Tibial artery (tissue), 4 donors: ENCODE measurements at regions not wholly inside any gene's neighbourhood (a gene's known extent, or its start where the extent isn't known, plus 50 kb on each side); places are given as distances from the start of the nearest gene placed in this dataset.

Experiments
- DNase-seq, 2 donors: peaks; one replicate each; pipeline ENCODE4 v3.0.0-alpha.2; 2019
- H3K27ac ChIP-seq, 2 donors: fragments of 200-600 bp; sonication (generic) in 1 of 2; 1 replicate in 1 of 2; 2 replicates in 1 of 2; pipeline ENCODE4 v1.5.1; 2018 to 2019; ENCODE audit warnings: mild to moderate bottlenecking in 1 of 2
- H3K27me3 ChIP-seq, 2 donors: fragments of 200-600 bp; sonication (generic) in 1 of 2; one replicate each; pipeline versions ENCODE4 v1.5.1 to v1.6.0; 2016 to 2019
- H3K36me3 ChIP-seq, 3 donors: fragments of 200-600 bp; sonication (generic) in 2 of 3; one replicate each; pipeline ENCODE4 v1.5.1; 2016 to 2019; ENCODE audit warnings: mild to moderate bottlenecking in 2 of 3
- H3K4me1 ChIP-seq, 4 donors: fragments of 200-600 bp; sonication (generic) in 2 of 4; 1 replicate in 3 of 4; 2 replicates in 1 of 4; pipeline ENCODE4 v1.5.1; 2016 to 2019
- H3K4me3 ChIP-seq, 2 donors: fragments of 200-600 bp; sonication (generic) in 1 of 2; 1 replicate in 1 of 2; 2 replicates in 1 of 2; pipeline ENCODE4 v1.5.1; 2018 to 2019; ENCODE audit warnings: mild to moderate bottlenecking in 2 of 2
- H3K9me3 ChIP-seq, 3 donors: fragments of 200-600 bp; sonication (generic) in 1 of 3; one replicate each; pipeline ENCODE4 v1.5.1; 2016 to 2019
- CTCF ChIP-seq, 2 experiments: fragments of 200-600 bp in 1 of 2; fragments of 450-650 bp in 1 of 2; IDR thresholded peaks; one replicate each; pipeline ENCODE4 v1.5.1; 2017 to 2019; ENCODE audit warnings: antibody characterized with exemption in 2 of 2, mild to moderate bottlenecking in 1 of 2, moderate library complexity in 1 of 2
- intact Hi-C: fragments of 100-400 bp; cut with DNase I; formaldehyde crosslinking; loops from one replicate; pipeline ENCODE4 v1.15.0; 2023; ENCODE audit warnings: low total_unique reads

- intact Hi-C loops: no loop called here
- H3K27ac ChIP-seq: no peak overlapping the region
Observed at GRCh38 chr10:52967806-52968795, 195.5 kb upstream of the MBL2 start.

GRCh38 chr10:52966904-52967303, 194.3 kb upstream of the MBL2 start:
- TF ChIP-seq CTCF (IDR thresholded peaks at IDR 0.05): no peak
- intact Hi-C loops: no loop called here

More at GRCh38 chr10:52967806-52968795, 195.5 kb upstream of the MBL2 start:
- Histone ChIP-seq H3K27me3 (no peaks in the 10 kb centered on the region), H3K4me1 (no peaks in the 10 kb centered on the region), H3K4me3 (no peak overlapping the region), H3K9me3 (no peaks in the 10 kb centered on the region), H3K36me3 (no peaks in the 10 kb centered on the region)
- DNase-seq: no peak
- TF ChIP-seq CTCF (IDR thresholded peaks at IDR 0.05): no peak

GRCh38 chr10:52965938-52966401, 193.4 kb upstream of the MBL2 start:
- no peak overlapping the region for H3K27ac ChIP-seq
- no peaks in the 10 kb centered on the region for H3K36me3 ChIP-seq
- no peaks in the 10 kb centered on the region for H3K4me1 ChIP-seq
- H3K27me3 ChIP-seq: no peaks in the 10 kb centered on the region
- no peak overlapping the region for H3K4me3 ChIP-seq
- no peak for DNase-seq
- intact Hi-C loops: no loop called here
- no peaks in the 10 kb centered on the region for H3K9me3 ChIP-seq
- no peak for TF ChIP-seq CTCF (IDR thresholded peaks at IDR 0.05)

More at GRCh38 chr10:52966904-52967303, 194.3 kb upstream of the MBL2 start:
- H3K27me3 ChIP-seq: no peaks in the 10 kb centered on the region
- H3K4me1 ChIP-seq: no peaks in the 10 kb centered on the region
- no peaks in the 10 kb centered on the region for H3K36me3 ChIP-seq
- DNase-seq: no peak
- H3K9me3 ChIP-seq: no peaks in the 10 kb centered on the region
- H3K27ac ChIP-seq: no peak overlapping the region
- no peak overlapping the region for H3K4me3 ChIP-seq

- Histone ChIP-seq H3K4me3 (no peak overlapping the region), H3K27me3 (no peaks in the 10 kb centered on the region), H3K27ac (no peak overlapping the region), H3K9me3 (no peaks in the 10 kb centered on the region), H3K4me1 (no peaks in the 10 kb centered on the region), H3K36me3 (no peaks in the 10 kb centered on the region)
- no peak for DNase-seq
- intact Hi-C loops: no loop called here
- TF ChIP-seq CTCF (IDR thresholded peaks at IDR 0.05): no peak
Observed at GRCh38 chr10:52965509-52965908, 192.9 kb upstream of the MBL2 start.

- TF ChIP-seq CTCF (IDR thresholded peaks at IDR 0.05): no peak
- no peak overlapping the region for H3K4me3 ChIP-seq
- DNase-seq: no peak
- intact Hi-C loops: no loop called here
- no peak overlapping the region for H3K27ac ChIP-seq
- H3K9me3 ChIP-seq: no peaks in the 10 kb centered on the region
- H3K27me3 ChIP-seq: no peaks in the 10 kb centered on the region
- no peaks in the 10 kb centered on the region for H3K4me1 ChIP-seq
- no peaks in the 10 kb centered on the region for H3K36me3 ChIP-seq
Observed at GRCh38 chr10:52961323-52961722, 188.7 kb upstream of the MBL2 start.
